Skeletal muscle satellite cell (primary cell): ENCODE measurements at regions not wholly inside any gene's neighbourhood (a gene's known extent, or its start where the extent isn't known, plus 50 kb on each side); places are given as distances from the start of the nearest gene placed in this dataset.

Source experiments
- H3K27me3 ChIP-seq: 2 replicates; pipeline ENCODE4 v1.7.0; 2013; ENCODE audit warnings: low read length; ENCODE audit not compliant: control insufficient read depth, insufficient read depth
- H3K36me3 ChIP-seq: 2 replicates; pipeline ENCODE4 v1.7.0; 2013; ENCODE audit warnings: mild to moderate bottlenecking, control low read depth, low read length; ENCODE audit not compliant: insufficient read depth
- H3K4me1 ChIP-seq: 2 replicates; pipeline ENCODE4 v1.7.0; 2013; ENCODE audit warnings: low read length; ENCODE audit not compliant: control insufficient read depth, insufficient read depth
- H3K4me2 ChIP-seq: 2 replicates; pipeline ENCODE4 v1.7.0; 2013; ENCODE audit warnings: mild to moderate bottlenecking, low read length
- H3K4me3 ChIP-seq: 2 replicates; pipeline ENCODE4 v1.7.0; 2013; ENCODE audit warnings: low read length
- H3K9ac ChIP-seq: 2 replicates; pipeline ENCODE4 v1.7.0; 2013; ENCODE audit warnings: mild to moderate bottlenecking, low read depth, low read length, moderate library complexity
- H3K9me3 ChIP-seq: replicated peaks from 2 replicates; pipeline ENCODE4 v1.7.0; 2013; ENCODE audit warnings: mild to moderate bottlenecking, control low read depth, low read length

- peaks cover 46% of the 10 kb centered on the region for H3K27me3 ChIP-seq
These were observed 265.7 kb downstream of the MTX2 start for GRCh38 chr2:176534798-176535466.

GRCh38 chr2:176535467-176536113 lies 266.3 kb downstream of the MTX2 start:
- H3K9me3 ChIP-seq: no peaks in the 10 kb centered on the region
- H3K4me1 ChIP-seq: peaks cover 16% of the 10 kb centered on the region
- peak overlapping the region; percentile 32 for H3K4me2 ChIP-seq
- no peaks in the 10 kb centered on the region for H3K36me3 ChIP-seq
- no peak overlapping the region for H3K4me3 ChIP-seq
- peaks cover 46% of the 10 kb centered on the region for H3K27me3 ChIP-seq
- no peak overlapping the region for H3K9ac ChIP-seq

More at GRCh38 chr2:176534798-176535466, 265.7 kb downstream of the MTX2 start:
- Histone ChIP-seq H3K9me3 (no peaks in the 10 kb centered on the region), H3K9ac (no peak overlapping the region), H3K4me3 (no peak overlapping the region), H3K36me3 (no peaks in the 10 kb centered on the region), H3K4me2 (peak overlapping the region; percentile 32), H3K4me1 (peaks cover 16% of the 10 kb centered on the region)

GRCh38 chr2:176536439-176537133 lies 267.3 kb downstream of the MTX2 start:
- no peaks in the 10 kb centered on the region for H3K9me3 ChIP-seq

GRCh38 chr2:176537932-176538331 lies 268.7 kb downstream of the MTX2 start:
- Histone ChIP-seq H3K9me3 (no peaks in the 10 kb centered on the region), H3K4me1 (peaks cover 16% of the 10 kb centered on the region), H3K27me3 (peaks cover 42% of the 10 kb centered on the region), H3K4me3 (no peak overlapping the region), H3K4me2 (no peak overlapping the region), H3K36me3 (no peaks in the 10 kb centered on the region), H3K9ac (no peak overlapping the region)

More at GRCh38 chr2:176536439-176537133, 267.3 kb downstream of the MTX2 start:
- no peak overlapping the region for H3K9ac ChIP-seq
- no peak overlapping the region for H3K4me3 ChIP-seq
- peaks cover 41% of the 10 kb centered on the region for H3K27me3 ChIP-seq
- H3K4me1 ChIP-seq: peaks cover 16% of the 10 kb centered on the region
- no peak overlapping the region for H3K4me2 ChIP-seq
- H3K36me3 ChIP-seq: no peaks in the 10 kb centered on the region

- peaks cover 3% of the 10 kb centered on the region for H3K4me1 ChIP-seq
- no peaks in the 10 kb centered on the region for H3K36me3 ChIP-seq
- H3K4me3 ChIP-seq: no peak overlapping the region
- H3K9ac ChIP-seq: no peak overlapping the region
- no peak overlapping the region for H3K4me2 ChIP-seq
- H3K9me3 ChIP-seq: no peaks in the 10 kb centered on the region
- peaks cover 63% of the 10 kb centered on the region for H3K27me3 ChIP-seq
These were observed 271.8 kb downstream of the MTX2 start for GRCh38 chr2:176540995-176541394.

GRCh38 chr2:176542476-176542875 lies 273.2 kb downstream of the MTX2 start:
- no peaks in the 10 kb centered on the region for H3K36me3 ChIP-seq
- H3K4me2 ChIP-seq: no peak overlapping the region
- no peak overlapping the region for H3K4me3 ChIP-seq
- H3K9ac ChIP-seq: no peak overlapping the region
- no peaks in the 10 kb centered on the region for H3K4me1 ChIP-seq
- peaks cover 78% of the 10 kb centered on the region for H3K27me3 ChIP-seq
- H3K9me3 ChIP-seq: no peaks in the 10 kb centered on the region

- H3K27me3 ChIP-seq: peaks cover 85% of the 10 kb centered on the region
- H3K4me3 ChIP-seq: no peak overlapping the region
- H3K4me1 ChIP-seq: no peaks in the 10 kb centered on the region
- H3K9ac ChIP-seq: no peak overlapping the region
- no peak overlapping the region for H3K4me2 ChIP-seq
- no peaks in the 10 kb centered on the region for H3K36me3 ChIP-seq
- no peaks in the 10 kb centered on the region for H3K9me3 ChIP-seq
These were observed 275.3 kb downstream of the MTX2 start for GRCh38 chr2:176544557-176544956.

GRCh38 chr2:176544991-176545956 lies 276.0 kb downstream of the MTX2 start:
- Histone ChIP-seq H3K27me3 (peaks cover 87% of the 10 kb centered on the region), H3K9ac (no peak overlapping the region), H3K4me1 (no peaks in the 10 kb centered on the region), H3K9me3 (no peaks in the 10 kb centered on the region), H3K4me2 (no peak overlapping the region), H3K4me3 (no peak overlapping the region), H3K36me3 (no peaks in the 10 kb centered on the region)

- H3K9me3 ChIP-seq: no peaks in the 10 kb centered on the region
- H3K27me3 ChIP-seq: peaks cover 92% of the 10 kb centered on the region
- no peaks in the 10 kb centered on the region for H3K36me3 ChIP-seq
- no peak overlapping the region for H3K9ac ChIP-seq
- no peak overlapping the region for H3K4me3 ChIP-seq
- no peaks in the 10 kb centered on the region for H3K4me1 ChIP-seq
- H3K4me2 ChIP-seq: no peak overlapping the region
These were observed 277.3 kb downstream of the MTX2 start for GRCh38 chr2:176546550-176546949.

GRCh38 chr2:176552501-176553135 lies 283.4 kb downstream of the MTX2 start:
- Histone ChIP-seq H3K27me3 (peaks cover 58% of the 10 kb centered on the region), H3K9ac (no peak overlapping the region), H3K4me1 (peaks cover 22% of the 10 kb centered on the region), H3K36me3 (no peaks in the 10 kb centered on the region), H3K9me3 (no peaks in the 10 kb centered on the region), H3K4me2 (peak overlapping the region; percentile 38), H3K4me3 (peak overlapping the region; percentile 15)
